ENCODE measurements at regions not wholly inside any gene's neighbourhood (a gene's known extent, or its start where the extent isn't known, plus 50 kb on each side); places are given as distances from the start of the nearest gene placed in this dataset.

- no peak for DNase-seq (ENCODE audit: low read depth)
- TF ChIP-seq CTCF (conservative IDR thresholded peaks at IDR 0.05; ENCODE audit: control insufficient read depth, insufficient read depth, low read depth, low read length) = no peak
- H3K4me3 ChIP-seq (ENCODE audit: control insufficient read depth, low read depth, low read length) = no peak overlapping the region
Observed at GRCh38 chr7:25868509-25868908, 283.5 kb upstream of the NFE2L3 start.

- TF ChIP-seq CTCF (conservative IDR thresholded peaks at IDR 0.05; ENCODE audit: control insufficient read depth, insufficient read depth, low read depth, low read length) = no peak
- no peak for DNase-seq (ENCODE audit: low read depth)
- H3K4me3 ChIP-seq (ENCODE audit: control insufficient read depth, low read depth, low read length) = no peak overlapping the region
Observed at GRCh38 chr7:25870574-25870973, 281.4 kb upstream of the NFE2L3 start.

- DNase-seq (ENCODE audit: low read depth) = no peak
- no peak overlapping the region for H3K4me3 ChIP-seq (ENCODE audit: control insufficient read depth, low read depth, low read length)
- TF ChIP-seq CTCF (conservative IDR thresholded peaks at IDR 0.05; ENCODE audit: control insufficient read depth, insufficient read depth, low read depth, low read length) = no peak
Observed at GRCh38 chr7:25876092-25876491, 275.9 kb upstream of the NFE2L3 start.

GRCh38 chr7:25877802-25878789, 273.9 kb upstream of the NFE2L3 start:
- H3K4me3 ChIP-seq (ENCODE audit: control insufficient read depth, low read depth, low read length) = no peak overlapping the region
- no peak for DNase-seq (ENCODE audit: low read depth)
- TF ChIP-seq CTCF (conservative IDR thresholded peaks at IDR 0.05; ENCODE audit: control insufficient read depth, insufficient read depth, low read depth, low read length) = no peak

GRCh38 chr7:25879799-25880198, 272.2 kb upstream of the NFE2L3 start:
- H3K4me3 ChIP-seq (ENCODE audit: control insufficient read depth, low read depth, low read length) = no peak overlapping the region
- TF ChIP-seq CTCF (conservative IDR thresholded peaks at IDR 0.05; ENCODE audit: control insufficient read depth, insufficient read depth, low read depth, low read length) = no peak
- no peak for DNase-seq (ENCODE audit: low read depth)

GRCh38 chr7:25881317-25882037, 270.5 kb upstream of the NFE2L3 start:
- no peak for DNase-seq (ENCODE audit: low read depth)
- no peak for TF ChIP-seq CTCF (conservative IDR thresholded peaks at IDR 0.05; ENCODE audit: control insufficient read depth, insufficient read depth, low read depth, low read length)

More at GRCh38 chr7:25881317-25882037, 270.5 kb upstream of the NFE2L3 start:
- H3K4me3 ChIP-seq (ENCODE audit: control insufficient read depth, low read depth, low read length) = no peak overlapping the region
